Retinal pigment epithelial cell (primary cell): ENCODE measurements at regions not wholly inside any gene's neighbourhood (a gene's known extent, or its start where the extent isn't known, plus 50 kb on each side); places are given as distances from the start of the nearest gene placed in this dataset.

Source experiments
- DNase-seq: peaks from one replicate; pipeline ENCODE4 v3.0.0-alpha.2; 2010; ENCODE audit warnings: low read depth
- H3K4me3 ChIP-seq: 2 replicates; pipeline ENCODE4 v1.5.1; 2011; ENCODE audit warnings: mild to moderate bottlenecking, low read length, control low read depth, moderate library complexity
- TF ChIP-seq, protein P1 (sequence below): conservative IDR thresholded peaks from 2 replicates; pipeline ENCODE4 v1.5.1; 2011; ENCODE audit warnings: low read depth, low read length, control low read depth, inconsistent platforms

DNA sequence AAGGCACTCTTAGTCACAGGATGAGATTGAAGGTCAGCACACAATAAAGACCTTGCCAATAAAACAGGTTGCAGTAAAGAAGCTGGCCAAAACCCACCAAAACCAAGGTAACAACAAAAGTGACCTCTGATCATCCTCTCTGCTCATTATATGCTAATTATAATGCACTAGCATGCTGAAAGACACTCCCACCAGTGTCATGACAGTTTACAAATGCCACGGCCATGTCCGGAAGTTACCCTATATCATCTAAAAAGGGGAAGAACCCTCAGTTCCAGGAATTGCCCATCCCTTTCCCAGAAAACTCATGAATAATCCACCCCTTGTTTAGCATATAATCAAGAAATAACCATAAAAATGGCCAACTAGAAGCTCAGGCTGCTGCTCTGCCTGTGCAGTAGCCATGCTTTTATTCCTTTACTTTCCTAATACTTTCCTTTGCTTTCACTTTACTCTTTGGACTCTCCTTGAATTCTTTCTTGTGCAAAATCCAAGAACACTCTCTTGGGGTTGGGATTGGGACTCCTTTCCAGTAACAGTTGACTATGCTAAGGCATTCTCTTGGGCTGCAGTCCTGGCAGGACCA is 527.3 kb upstream of the MAP3K7 start:
- H3K4me3 ChIP-seq = no peak overlapping the region
- TF ChIP-seq, protein P1, sequence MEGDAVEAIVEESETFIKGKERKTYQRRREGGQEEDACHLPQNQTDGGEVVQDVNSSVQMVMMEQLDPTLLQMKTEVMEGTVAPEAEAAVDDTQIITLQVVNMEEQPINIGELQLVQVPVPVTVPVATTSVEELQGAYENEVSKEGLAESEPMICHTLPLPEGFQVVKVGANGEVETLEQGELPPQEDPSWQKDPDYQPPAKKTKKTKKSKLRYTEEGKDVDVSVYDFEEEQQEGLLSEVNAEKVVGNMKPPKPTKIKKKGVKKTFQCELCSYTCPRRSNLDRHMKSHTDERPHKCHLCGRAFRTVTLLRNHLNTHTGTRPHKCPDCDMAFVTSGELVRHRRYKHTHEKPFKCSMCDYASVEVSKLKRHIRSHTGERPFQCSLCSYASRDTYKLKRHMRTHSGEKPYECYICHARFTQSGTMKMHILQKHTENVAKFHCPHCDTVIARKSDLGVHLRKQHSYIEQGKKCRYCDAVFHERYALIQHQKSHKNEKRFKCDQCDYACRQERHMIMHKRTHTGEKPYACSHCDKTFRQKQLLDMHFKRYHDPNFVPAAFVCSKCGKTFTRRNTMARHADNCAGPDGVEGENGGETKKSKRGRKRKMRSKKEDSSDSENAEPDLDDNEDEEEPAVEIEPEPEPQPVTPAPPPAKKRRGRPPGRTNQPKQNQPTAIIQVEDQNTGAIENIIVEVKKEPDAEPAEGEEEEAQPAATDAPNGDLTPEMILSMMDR = no peak
- no peak for DNase-seq

DNA sequence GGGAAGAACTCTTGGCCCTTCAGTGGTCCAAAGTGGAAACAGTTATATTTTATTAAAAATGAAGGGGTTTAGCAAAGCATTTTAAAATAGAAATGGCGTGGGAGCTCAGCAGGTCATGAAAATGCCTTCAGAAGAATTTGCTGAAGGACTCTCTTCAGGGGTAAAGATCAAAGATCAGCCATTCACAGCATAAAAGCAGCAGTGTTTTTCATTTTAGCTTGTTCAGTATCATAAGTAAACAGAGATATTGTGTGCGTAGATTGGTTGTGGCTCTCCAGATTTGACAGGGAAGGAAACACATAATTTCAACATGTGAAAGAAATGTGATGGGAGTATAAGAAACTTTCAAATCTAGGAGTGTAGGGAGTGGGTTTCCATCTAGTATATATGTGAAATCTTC is 519.2 kb upstream of the MAP3K7 start:
- TF ChIP-seq, protein P1 = no peak
- no peak for DNase-seq
- H3K4me3 ChIP-seq = no peak overlapping the region

DNA sequence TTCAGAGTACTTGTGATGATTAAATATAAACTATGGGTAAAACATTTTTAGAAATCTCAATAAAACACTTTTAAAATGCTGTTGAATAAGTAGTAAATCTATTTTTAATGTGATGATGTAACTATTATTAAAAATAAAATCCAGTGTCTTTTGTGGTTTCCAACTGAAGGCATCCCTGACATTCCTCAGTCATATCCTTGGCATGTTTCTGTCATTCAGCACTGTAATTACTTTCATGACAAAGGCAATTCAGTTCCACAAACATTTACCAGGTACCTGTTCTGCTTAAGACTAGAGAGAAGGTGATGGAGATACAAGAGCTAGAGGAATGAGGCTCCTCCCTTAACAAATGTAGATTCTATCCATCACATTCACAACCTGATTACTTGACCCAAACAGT is 518.7 kb upstream of the MAP3K7 start:
- TF ChIP-seq, protein P1 = no peak
- no peak overlapping the region for H3K4me3 ChIP-seq
- no peak for DNase-seq

DNA sequence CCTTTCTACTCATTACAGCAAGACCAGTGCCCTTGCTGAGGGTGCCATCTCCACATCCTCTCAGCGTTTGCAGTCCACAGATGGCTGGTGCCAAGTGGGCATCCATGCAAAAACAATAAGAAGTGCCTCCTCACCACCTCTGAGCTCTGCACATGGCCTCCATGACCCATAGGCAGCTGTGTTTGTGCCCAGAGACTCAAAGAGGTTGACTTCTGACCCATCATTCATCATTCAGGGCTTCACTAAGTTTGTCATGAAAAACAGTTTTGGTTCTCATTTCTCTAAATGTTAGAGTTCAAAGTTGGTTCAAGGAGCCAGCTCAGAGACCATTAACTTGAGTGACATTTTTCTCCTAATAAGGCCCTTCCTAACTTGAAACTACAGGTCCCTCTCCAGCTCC is 512.6 kb upstream of the MAP3K7 start:
- no peak overlapping the region for H3K4me3 ChIP-seq
- DNase-seq = no peak
- TF ChIP-seq, protein P1 = no peak

DNA sequence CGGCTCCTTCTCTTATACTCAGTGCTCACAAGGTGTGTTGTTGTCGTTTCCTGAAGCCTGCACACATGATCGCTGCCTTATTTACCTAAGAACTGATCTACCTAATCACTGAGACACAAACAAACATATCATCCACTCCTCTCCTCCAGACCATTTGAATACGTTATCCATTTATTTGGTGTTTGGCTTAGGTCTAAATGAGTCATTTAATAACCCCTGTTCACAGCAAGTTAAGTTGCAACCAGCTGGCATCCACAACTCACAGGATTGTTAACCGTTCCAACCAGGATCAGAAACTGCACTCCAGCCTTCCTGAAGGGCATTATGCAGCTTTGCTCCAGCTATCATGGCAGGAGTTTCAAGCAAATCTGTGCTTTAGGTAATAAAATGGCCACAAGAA is 511.1 kb upstream of the MAP3K7 start:
- TF ChIP-seq, protein P1 = no peak
- no peak for DNase-seq

DNA sequence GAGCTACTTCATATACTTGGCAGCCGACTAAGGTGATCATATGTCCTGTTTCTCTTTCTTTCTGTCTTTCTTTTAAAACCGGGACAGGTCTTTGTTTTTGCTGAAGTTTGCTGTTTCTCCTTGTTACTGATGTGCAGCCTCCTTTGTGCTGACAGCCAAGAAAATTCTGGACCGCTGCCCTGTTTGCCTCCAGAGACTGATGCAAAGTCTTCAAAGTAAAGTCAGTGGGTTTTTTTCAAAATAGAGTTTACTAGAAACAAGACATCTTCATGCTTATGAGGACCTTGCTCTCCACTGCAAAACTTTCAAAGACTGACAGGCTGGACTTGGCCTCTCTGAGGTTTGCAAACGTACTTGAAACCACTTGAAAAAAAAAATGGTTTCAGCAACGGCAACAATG is 510.5 kb upstream of the MAP3K7 start:
- DNase-seq = no peak
- no peak overlapping the region for H3K4me3 ChIP-seq
- TF ChIP-seq, protein P1 = no peak

More for the DNA sequence above, 511.1 kb upstream of the MAP3K7 start:
- no peak overlapping the region for H3K4me3 ChIP-seq

DNA sequence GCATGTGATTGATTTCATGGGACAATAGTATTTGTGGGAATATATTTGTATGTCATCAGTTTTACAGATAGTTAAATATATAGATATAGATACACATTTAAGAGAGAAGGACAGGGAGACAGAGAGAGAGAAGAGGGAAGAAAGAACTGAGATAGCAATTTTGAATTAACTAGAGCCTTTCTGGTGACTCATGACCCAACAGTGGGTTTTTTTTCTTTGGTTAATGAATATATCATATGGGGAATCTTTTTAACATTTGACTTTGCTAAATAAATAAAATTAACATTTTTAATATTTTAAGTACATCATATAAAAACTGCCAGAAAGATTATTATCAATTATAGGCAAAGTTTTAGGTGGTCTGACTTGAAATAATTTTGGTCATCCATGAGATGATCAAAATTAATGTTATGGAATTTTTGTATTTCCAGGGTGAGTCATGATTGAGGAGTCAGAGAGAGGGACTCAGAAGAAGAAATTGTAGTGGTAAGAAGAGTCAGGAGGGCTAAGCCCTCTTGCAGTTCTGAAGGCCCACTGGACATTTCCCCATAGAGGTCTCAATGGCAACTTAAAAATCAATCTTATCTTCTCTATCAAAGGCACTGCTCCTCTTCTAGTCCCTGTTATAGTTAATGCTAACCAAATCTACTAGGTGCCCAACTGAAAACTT is 508.1 kb upstream of the MAP3K7 start:
- no peak overlapping the region for H3K4me3 ChIP-seq
- TF ChIP-seq, protein P1 = no peak
- DNase-seq = no peak
